Psoas muscle (tissue), 7 donors: ENCODE measurements at regions not wholly inside any gene's neighbourhood (a gene's known extent, or its start where the extent isn't known, plus 50 kb on each side); places are given as distances from the start of the nearest gene placed in this dataset.
A peak's percentile ranks its signal among the peaks of the same experiment; 100 is the strongest.

Source experiments
- ATAC-seq, 4 donors: fragments of 200-7000 bp; cut with Tn5 transposase; one replicate each; pipeline ENCODE4 v1.9.1; 2020; ENCODE audit warnings: moderate library complexity in 3 of 4, mild to moderate bottlenecking in 2 of 4
- DNase-seq, 2 donors: peaks; one replicate each; pipeline ENCODE4 v3.0.0-alpha.2; 2020
- H3K27ac ChIP-seq: fragments of 200-600 bp; one replicate; pipeline ENCODE4 v1.8.0; 2022
- H3K27me3 ChIP-seq, 3 donors: fragments of 200-600 bp in 1 of 3; one replicate each; pipeline versions ENCODE4 v1.6.1 to v1.8.0; 2013 to 2022; ENCODE audit warnings: low read length in 2 of 3, mild to moderate bottlenecking in 2 of 3, moderate library complexity in 1 of 3; ENCODE audit not compliant: insufficient read depth in 3 of 3
- H3K36me3 ChIP-seq, 2 donors: fragments of 200-600 bp in 1 of 2; one replicate each; pipeline versions ENCODE4 v1.6.1 to v1.8.0; 2013 to 2022; ENCODE audit warnings: low read depth in 1 of 2, mild to moderate bottlenecking in 1 of 2, moderate library complexity in 1 of 2; ENCODE audit not compliant: insufficient read depth in 1 of 2
- H3K4me1 ChIP-seq: fragments of 200-600 bp; one replicate; pipeline ENCODE4 v1.8.0; 2022
- H3K4me3 ChIP-seq: fragments of 200-600 bp; one replicate; pipeline ENCODE4 v1.8.0; 2022; ENCODE audit warnings: mild to moderate bottlenecking
- H3K9me3 ChIP-seq: fragments of 200-600 bp; one replicate; pipeline ENCODE4 v1.8.0; 2022
- CTCF ChIP-seq: fragments of 200-600 bp; IDR thresholded peaks from one replicate; pipeline ENCODE4 v1.8.0; 2022; ENCODE audit warnings: antibody characterized with exemption
- WGBS, 3 donors: extraction: QIAGEN DNeasy Blood & Tissue Kit; methylation state at CpG; one replicate each; pipeline versions ENCODE4 v1.1.6 to v1.1.7; 2013; 5-methylcytosine and 5-hydroxymethylcytosine counted together
- intact Hi-C, 2 donors: fragments of 100-400 bp; cut with DNase I; formaldehyde crosslinking; loops; one replicate each; pipeline versions ENCODE4 v1.11.0 to v1.14.2; 2022
- donor health status: healthy with polysubstance abuse.
- donor health status: DM: no; HTN: no; CAD: no; lungs with moderate emphysema.
- donor health status: Bipolar disorder and iron deficiency.
- donor health status: healthy.
- donor health status: DM: yes; HTN: yes; CAD: no.
- donor health status: DM: no; HTN: no; CAD: no.
- donor health status: DM: yes; HTN: yes; CAD: no.

GRCh38 chr1:221335161-221336101 is 406.5 kb downstream of the DUSP10 start:
- WGBS, 3 donors, result 14 to 23% (median 17%) methylated on average over 5 of the region's 5 CpGs
- Histone ChIP-seq H3K4me1 (peaks cover 2% of the 10 kb centered on the region), H3K27me3 (no peaks in the 10 kb centered on the region), H3K4me3 (peak overlapping the region; percentile 1), H3K9me3 (peaks cover 12% of the 10 kb centered on the region), H3K36me3 (no peaks in the 10 kb centered on the region), H3K27ac (peak overlapping the region; percentile 52)
- intact Hi-C loops, result no loop called here
- no peak for TF ChIP-seq CTCF
- DNase-seq, result peak; percentile 23 to 73
- peak; percentile 28 to 76 (median 53) for ATAC-seq

- Histone ChIP-seq H3K36me3 (no peaks in the 10 kb centered on the region), H3K9me3 (peaks cover 12% of the 10 kb centered on the region), H3K4me1 (peaks cover 2% of the 10 kb centered on the region), H3K27ac (peak overlapping the region; percentile 52), H3K27me3 (no peaks in the 10 kb centered on the region), H3K4me3 (peak overlapping the region; percentile 1)
- DNase-seq (no peak), ATAC-seq (no peak)
- intact Hi-C loops, result no loop called here
- 41 to 52% (median 44%) methylated on average over 2 of the region's 2 CpGs for WGBS, 3 donors
- no peak for TF ChIP-seq CTCF
These were observed 405.8 kb downstream of the DUSP10 start for GRCh38 chr1:221336126-221336525.

- peaks cover 3% of the 10 kb centered on the region for H3K9me3 ChIP-seq
- H3K4me3 ChIP-seq, result no peak overlapping the region
- no peak overlapping the region for H3K27ac ChIP-seq
- ATAC-seq, result no peak
- intact Hi-C loops, result no loop called here
- no peaks in the 10 kb centered on the region for H3K27me3 ChIP-seq
- no peak for TF ChIP-seq CTCF
- peaks cover 2% of the 10 kb centered on the region for H3K4me1 ChIP-seq
- DNase-seq, result no peak
- WGBS, 3 donors, result 76 to 79% (median 77%) methylated on average over 2 of the region's 2 CpGs
- H3K36me3 ChIP-seq, result no peaks in the 10 kb centered on the region
These were observed 404.8 kb downstream of the DUSP10 start for GRCh38 chr1:221337106-221337505.

- TF ChIP-seq CTCF, result no peak
These were observed 398.8 kb downstream of the DUSP10 start for GRCh38 chr1:221343136-221343535.

More at GRCh38 chr1:221343136-221343535, 398.8 kb downstream of the DUSP10 start:
- Histone ChIP-seq H3K9me3 (no peaks in the 10 kb centered on the region), H3K27me3 (no peaks in the 10 kb centered on the region), H3K4me3 (no peak overlapping the region), H3K36me3 (no peaks in the 10 kb centered on the region), H3K4me1 (no peaks in the 10 kb centered on the region), H3K27ac (no peak overlapping the region)
- intact Hi-C loops, result no loop called here
- ATAC-seq (no peak), DNase-seq (no peak)
